HG03457 (cell line): ENCODE measurements at regions not wholly inside any gene's neighbourhood (a gene's known extent, or its start where the extent isn't known, plus 50 kb on each side); places are given as distances from the start of the nearest gene placed in this dataset.
A peak's percentile ranks its signal among the peaks of the same experiment; 100 is the strongest.
"Not testable (repeated sequence)": the region's sequence is repeated elsewhere in the genome, so short reads cannot be mapped to it uniquely, and the experiment has no call there.

Source experiments
- ATAC-seq: cut with Tn5 transposase; IDR thresholded peaks from one replicate; pipeline ENCODE4 v1.9.1; 2021; ENCODE audit warnings: moderate number of reproducible peaks; ENCODE audit not compliant: unreplicated experiment

DNA sequence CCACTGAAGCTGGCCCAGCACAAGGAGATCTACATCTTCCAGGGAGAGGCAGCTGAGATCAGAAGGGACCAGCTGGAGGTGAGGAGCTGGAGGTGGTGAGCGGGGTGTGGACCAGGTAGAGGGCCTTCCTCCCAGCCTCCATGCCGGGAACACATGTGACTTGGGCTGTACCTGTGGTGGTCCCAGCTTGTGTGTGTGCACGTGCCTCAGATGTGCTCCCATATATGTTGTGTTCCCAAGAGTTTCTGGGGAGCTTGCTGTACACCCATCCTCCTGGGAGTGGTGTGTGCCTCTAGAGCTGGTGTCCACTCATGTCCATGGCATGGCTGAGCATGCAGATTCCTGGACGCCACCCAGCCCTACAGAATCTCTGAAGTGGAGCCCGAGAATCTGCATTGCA, 183.7 kb upstream of the AKAP13 start:
- not testable (repeated sequence) for ATAC-seq

GRCh38 chr15:85197582-85197981, 182.8 kb upstream of the AKAP13 start:
- not testable (repeated sequence) for ATAC-seq

- ATAC-seq, result not testable (repeated sequence)
Measured at GRCh38 chr15:85198432-85198831, 182.0 kb upstream of the AKAP13 start.

DNA sequence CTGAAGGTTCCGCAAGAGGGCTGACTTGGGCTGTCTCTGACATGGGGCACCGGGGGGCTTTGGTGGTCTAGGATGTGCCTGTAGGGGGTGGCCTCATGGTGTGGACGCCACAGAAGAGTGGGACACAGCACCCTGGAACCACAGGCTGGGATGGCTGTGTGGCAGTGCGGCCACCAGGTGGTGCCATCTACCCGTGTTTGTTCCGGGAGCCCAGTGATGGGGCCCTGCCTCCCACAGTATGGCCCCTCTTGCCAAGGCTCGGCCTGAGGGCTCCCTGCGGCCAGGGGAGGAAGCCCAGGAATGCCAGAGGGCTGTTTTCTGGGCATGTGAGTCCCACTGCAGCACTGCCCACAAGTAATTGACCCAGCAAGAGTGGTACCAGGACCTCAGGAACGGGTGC, 180.2 kb upstream of the AKAP13 start:
- peak; percentile 91 for ATAC-seq

DNA sequence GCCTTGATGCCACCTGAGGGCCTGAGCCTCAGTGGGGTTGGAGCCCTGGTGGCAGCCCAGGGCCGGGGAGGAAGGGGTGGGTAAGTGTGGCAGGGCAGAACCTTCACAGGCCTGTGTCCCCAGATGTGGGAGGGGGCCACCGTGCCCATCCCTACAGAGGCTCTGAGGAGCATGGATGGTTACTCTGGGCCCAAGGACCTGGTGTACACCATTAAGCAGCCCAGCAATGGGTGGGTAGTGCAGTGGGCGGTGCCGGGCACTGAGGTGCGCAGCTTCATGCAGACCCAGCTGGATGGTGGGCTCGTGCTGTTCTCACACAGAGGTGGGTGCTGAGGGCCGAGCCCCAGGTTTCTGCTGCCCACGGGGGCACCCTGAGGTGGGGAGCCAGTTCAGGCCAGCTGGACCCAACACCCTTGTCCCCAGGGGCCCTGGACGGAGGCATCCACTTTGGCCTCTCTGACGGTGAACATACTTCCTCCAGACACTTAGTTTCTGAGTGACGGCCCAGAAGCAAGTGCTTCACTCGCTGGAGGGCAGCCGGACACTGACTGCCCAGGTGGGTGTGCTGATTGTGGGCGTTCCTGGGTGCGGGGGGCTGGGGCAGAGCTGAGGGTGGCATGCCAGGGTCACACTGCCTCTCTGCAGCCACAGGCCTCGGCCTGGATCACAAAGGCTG, 179.1 kb upstream of the AKAP13 start:
- not testable (repeated sequence) for ATAC-seq

- not testable (repeated sequence) for ATAC-seq
Measured at GRCh38 chr15:85204481-85204880, 175.9 kb upstream of the AKAP13 start.

DNA sequence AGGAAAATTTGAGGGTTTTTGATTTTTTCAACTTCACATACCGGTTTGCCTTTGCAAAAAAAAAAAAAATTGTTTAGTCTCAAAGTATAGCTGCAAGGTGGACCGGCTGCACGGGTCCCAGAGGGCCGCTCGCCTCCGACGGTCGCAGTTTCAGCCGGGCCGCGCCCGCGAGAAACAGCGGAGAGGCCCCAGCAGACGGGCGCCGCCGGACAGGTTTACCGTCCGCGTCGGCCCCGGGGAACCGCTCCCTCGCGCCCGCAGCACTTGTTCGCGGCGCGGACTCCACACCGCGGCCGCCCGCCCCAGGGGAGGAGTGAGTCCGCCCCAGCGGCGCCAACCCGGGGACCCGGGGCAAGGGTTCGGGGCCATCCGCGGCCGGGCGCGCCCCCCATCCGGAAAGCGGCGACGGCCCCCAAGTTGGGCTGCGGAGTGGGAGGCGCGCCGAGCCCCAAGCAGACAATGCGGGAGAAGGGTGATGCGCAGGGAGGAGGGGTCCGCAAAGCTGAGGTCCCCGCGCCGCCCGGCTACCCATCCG, 146.5 kb upstream of the AKAP13 start:
- ATAC-seq, result not testable (repeated sequence)

DNA sequence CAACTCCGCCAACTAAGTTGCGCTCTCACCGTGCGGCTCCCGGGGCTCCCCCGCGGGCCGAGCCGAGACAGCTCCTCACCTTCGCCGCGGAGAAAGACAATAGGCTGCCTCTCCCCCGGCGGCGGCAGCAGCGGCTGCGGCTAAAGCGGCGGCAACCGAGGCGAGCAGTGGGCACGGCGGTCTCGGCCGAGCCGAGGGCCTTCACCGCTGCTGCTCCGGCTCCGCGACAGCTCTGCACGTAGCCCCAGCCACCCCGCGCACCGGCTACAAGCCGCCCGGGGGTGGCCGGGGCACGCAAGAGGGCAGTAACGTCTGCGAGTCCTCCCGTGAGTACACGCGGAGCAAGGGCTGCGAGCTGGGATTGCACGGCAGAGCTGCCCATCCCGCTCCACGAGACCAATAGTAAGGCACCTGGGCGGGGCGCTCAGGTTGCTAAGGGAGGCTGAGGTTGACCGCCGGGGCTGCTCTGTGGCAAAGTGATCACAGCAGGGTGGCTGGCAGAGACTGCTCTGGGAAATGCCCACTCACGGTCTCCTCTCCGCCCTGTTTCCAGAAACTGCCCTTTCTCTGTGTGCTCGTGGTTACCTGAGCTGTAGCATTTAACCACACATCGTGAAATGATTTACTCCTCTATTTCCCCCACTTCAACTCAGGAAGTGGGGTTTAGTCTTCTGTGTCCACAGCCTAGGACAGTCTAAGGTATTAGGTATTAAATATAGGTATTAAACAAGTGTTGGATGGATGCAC, 145.8 kb upstream of the AKAP13 start:
- ATAC-seq, result not testable (repeated sequence)

DNA sequence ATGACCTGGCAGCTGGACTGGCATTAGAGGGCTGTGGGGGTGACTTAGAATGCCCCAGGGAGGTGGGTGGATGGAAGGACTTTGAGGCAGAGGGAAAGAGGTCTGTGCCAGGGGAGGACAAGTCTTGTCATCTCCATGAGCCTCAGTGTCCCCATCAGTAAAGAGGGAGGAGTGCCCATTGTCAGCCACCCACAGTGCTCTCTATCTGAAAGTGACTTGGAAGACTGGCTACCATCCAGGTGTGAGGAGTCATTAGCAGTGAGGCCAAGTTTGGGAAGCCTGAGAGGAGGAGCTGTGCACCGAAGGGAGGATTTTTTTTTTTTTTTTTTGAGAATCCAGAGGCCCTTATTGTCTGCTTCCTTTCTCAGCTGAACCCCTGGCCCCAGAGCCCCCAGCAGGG, 136.3 kb upstream of the AKAP13 start:
- ATAC-seq, result not testable (repeated sequence)

- ATAC-seq, result not testable (repeated sequence)
Measured at GRCh38 chr15:85250938-85251542, 129.4 kb upstream of the AKAP13 start.

GRCh38 chr15:85253196-85253915, 127.0 kb upstream of the AKAP13 start:
- peak; percentile 60 for ATAC-seq

GRCh38 chr15:85254961-85255360, 125.4 kb upstream of the AKAP13 start:
- not testable (repeated sequence) for ATAC-seq

GRCh38 chr15:85255502-85255901, 124.9 kb upstream of the AKAP13 start:
- not testable (repeated sequence) for ATAC-seq

DNA sequence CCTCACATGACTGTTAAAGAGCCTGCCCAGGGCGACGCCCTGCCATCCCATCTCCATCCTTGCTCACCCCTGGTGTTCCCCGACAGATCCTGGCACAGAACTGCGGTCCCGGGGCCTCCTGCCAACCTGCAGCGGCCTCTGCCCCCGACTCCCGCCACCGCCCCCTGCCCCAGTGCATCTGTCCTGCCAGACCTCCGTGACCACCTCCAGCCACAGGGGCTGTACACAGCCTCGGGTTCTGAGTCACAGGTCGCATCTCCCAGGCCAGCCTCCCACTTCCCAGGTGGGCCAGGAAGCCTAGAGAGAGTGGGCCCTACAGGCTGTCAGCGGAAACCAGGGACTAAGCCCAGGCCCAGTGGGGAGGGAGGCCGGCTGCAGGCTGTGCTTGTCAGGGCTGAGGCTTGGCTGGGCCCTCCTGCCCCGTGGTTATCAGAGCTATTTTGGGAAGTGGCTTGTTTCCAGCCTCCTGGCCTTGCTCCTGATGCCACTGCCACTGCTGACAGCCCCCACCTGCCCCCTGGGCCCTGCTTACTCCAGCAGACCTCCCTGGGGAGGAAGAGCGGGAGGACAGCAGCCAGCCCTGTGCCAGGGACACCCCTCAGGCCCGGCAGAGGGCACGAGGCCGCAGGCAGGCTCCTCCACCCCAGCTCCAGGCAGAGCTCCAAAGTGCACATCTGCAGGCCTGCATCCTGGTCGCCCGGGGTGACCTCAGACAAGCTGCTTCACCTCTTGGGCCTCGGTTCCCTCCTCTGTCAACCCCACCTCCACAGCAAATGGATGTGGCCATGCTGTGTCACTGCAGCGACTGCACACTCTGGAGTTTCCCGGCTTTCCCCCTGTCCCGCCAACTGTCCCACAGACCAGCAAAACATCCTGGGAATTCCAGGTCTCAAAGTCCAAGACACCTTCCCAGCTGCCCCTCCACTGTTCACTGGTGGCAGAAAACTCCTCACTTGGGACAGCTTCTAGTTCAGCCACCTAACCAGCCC, 124.1 kb upstream of the AKAP13 start:
- not testable (repeated sequence) for ATAC-seq

- not testable (repeated sequence) for ATAC-seq
Measured at GRCh38 chr15:85258062-85258445, 122.3 kb upstream of the AKAP13 start.

DNA sequence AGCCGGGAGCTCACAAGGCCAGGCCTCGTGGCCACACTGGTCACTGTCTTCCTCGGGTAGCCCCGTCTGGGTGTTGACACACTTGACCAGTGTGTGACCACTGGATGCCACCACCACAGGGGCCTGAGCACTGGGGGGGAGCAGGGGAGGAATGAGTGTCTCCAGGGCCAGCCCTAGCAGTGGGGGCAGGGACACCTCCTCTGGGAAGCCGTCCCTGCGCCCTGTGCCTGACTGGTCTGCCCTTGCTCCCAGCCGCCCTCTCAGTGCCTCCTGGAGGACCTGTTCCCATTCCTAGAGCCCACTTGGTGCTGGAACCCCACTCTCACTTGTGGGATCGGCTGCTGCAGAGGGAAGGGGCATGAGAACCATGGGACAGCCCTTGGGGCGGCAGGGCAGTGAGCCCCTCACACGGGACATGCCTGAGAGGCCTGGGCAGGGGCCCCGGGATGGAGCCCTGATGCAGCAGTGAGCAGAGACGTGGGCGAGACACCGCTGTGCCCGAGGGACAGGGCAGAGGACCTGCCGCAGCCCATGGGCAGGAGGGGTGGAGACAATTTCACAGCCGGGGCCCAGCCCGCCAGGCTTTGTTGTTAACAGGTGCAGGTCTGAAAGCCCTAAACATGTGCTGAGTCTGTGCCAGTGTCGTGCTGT, 121.7 kb upstream of the AKAP13 start:
- ATAC-seq, result not testable (repeated sequence)

DNA sequence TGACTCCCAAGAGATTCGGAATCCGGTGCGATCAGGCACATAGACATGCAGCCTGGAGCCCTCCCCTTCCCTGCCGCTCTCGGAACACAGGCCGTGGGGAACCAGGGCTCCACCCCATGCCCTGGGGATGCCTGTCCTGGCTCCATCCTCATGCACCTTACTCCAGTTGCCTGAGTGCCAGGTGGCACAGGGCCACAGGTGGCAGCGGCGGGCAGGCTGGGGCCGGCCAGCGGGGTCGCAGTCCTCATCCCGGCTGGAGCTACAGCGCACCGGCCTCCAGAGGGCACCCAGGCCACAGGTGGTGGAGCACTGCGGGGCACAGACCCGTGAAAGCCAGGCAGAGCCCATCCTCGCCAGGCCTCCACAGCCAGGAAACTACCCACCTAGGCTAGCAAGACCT, 119.9 kb upstream of the AKAP13 start:
- not testable (repeated sequence) for ATAC-seq

DNA sequence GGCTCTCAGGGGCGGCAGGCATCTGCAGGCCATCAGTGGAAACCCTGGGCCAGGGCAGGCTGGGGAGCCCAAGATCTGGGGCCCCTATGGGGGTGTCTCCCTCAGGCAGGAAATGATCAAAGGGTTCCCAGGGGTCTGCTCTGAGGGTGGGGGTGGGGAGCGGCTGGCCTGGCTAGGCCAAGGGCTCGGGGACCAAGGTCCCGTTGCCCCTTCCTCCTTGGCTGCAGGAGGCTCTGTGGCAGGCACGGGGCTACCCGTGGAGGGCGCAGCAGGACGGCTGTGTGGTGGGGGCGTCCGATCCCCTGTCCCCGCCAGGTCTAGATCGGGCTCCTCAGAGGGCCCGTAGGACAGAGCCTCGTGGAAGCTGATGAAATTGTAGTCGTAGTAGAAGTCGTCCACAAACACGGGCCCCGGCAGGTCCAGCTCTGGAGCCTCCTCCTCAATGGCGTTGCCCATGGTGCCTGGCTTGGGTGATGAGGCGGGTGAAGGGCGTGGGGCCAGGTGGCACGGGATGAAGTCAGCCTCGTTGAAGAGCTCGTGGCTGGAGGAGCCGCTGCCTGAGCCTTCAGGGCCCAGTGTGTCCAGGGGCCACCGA, 117.8 kb upstream of the AKAP13 start:
- ATAC-seq, result not testable (repeated sequence)
